ENCODE measurements at regions not wholly inside any gene's neighbourhood (a gene's known extent, or its start where the extent isn't known, plus 50 kb on each side); places are given as distances from the start of the nearest gene placed in this dataset.
"Not testable (repeated sequence)": the region's sequence is repeated elsewhere in the genome, so short reads cannot be mapped to it uniquely, and the experiment has no call there.

DNA sequence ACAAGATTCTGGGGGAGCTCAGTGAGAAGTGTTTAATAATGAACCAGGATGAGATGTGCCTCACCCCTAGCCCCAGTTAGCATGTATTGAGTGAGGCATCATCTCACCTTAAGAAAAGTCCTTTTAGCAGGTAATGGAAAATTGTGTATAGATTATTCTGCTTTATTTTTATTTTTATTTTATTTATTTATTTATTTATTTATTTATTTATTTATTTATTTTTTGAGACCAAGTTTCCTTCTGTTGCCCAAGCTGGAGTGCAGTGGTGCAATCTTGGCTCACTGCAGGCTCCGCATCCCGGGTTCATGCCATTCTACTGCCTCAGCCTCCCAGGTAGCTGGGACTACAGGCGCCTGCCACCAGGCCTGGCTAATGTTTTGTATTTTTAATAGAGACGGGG lies 315.8 kb downstream of the ANKRD30A start:
- CTCF ChIA-PET = interaction anchor here (0.6 kb wide), 1 partner anchor 339 kb away, joined by 3 read pairs; no protein-coding TSS in a partner anchor
- H3K9me3 Mint-ChIP-seq (ENCODE audit: low read depth); H3K27ac Mint-ChIP-seq; H3K4me3 Mint-ChIP-seq; H3K27me3 Mint-ChIP-seq; H3K4me1 Mint-ChIP-seq; H3K36me3 Mint-ChIP-seq; ATAC-seq; DNase-seq: not testable (repeated sequence)

DNA sequence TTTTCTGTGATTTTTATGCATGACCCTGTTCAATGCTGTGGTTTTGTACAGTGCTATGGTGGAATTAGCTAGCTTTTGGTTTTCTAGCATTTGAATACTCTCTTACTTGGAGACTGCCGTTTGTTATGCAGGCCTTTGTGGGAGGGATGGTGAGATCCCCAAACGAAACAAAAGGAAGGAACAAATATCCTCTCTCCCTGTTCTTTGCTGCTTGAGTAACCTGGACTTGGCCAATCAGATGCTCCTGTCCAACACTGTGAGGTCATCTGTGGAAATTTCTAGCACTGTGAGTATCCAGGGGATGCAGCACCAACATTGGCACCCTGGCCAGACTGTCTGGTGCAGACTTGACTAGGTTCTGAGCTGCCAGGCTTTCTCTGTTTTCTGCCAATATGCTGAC lies 314.4 kb downstream of the ANKRD30A start:
- Mint-ChIP-seq H3K4me3 (no peak overlapping the region), H3K27me3 (no peaks in the 10 kb centered on the region), H3K9me3 (ENCODE audit: low read depth) (peaks cover 5% of the 10 kb centered on the region), H3K4me1 (no peaks in the 10 kb centered on the region), H3K27ac (no peak overlapping the region), H3K36me3 (no peaks in the 10 kb centered on the region)
- DNase-seq (no peak), ATAC-seq (no peak)
- CTCF ChIA-PET = no interaction called here

DNA sequence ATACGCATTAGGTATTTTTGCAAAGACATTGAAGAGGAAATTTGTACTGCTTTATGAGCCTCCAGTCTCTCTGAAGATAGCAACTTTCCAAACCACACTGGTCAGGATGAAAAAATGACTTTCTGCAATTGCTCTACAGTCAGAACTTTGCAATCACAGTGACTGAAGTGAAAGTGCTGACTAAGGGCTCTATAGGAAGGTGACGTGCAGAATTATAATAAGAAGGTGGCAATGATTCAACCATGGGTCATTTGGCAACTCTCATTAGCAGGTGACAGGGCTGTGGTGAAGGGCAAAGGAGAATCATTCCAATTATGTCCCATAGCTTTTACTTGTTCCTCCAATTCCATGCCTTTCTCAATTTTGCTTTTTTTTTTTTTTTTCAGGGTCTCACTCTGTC lies 311.0 kb downstream of the ANKRD30A start:
- no peak for ATAC-seq
- DNase-seq = no peak
- Mint-ChIP-seq H3K9me3 (ENCODE audit: low read depth) (peaks cover 6% of the 10 kb centered on the region), H3K4me1 (no peaks in the 10 kb centered on the region), H3K36me3 (no peaks in the 10 kb centered on the region), H3K27me3 (no peaks in the 10 kb centered on the region), H3K4me3 (no peak overlapping the region), H3K27ac (no peak overlapping the region)
- CTCF ChIA-PET = no interaction called here

DNA sequence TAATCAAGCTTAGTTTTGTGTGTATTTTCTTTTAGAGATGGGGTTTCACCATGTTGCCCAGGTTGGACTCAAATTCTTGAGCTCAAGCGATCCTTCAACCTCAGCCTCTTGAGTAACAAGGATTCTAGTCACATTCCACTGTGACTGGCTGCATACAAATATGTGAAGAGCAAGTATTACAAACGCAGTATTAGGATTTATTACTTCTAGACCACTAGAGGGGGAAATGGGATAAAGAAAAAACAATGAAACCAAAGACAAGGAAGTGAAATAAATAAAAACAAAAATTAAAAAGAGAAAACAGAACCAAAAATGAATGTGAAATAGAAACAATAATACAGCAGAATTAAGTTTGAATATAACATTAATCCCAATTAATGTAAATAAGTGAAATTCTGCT lies 308.7 kb downstream of the ANKRD30A start:
- DNase-seq = no peak
- Mint-ChIP-seq H3K4me3 (no peak overlapping the region), H3K4me1 (no peaks in the 10 kb centered on the region), H3K27me3 (no peaks in the 10 kb centered on the region), H3K36me3 (no peaks in the 10 kb centered on the region), H3K27ac (no peak overlapping the region), H3K9me3 (ENCODE audit: low read depth) (peaks cover 3% of the 10 kb centered on the region)
- CTCF ChIA-PET = no interaction called here
- no peak for ATAC-seq
